Heart left ventricle (tissue), 13 donors: ENCODE measurements at regions not wholly inside any gene's neighbourhood (a gene's known extent, or its start where the extent isn't known, plus 50 kb on each side); places are given as distances from the start of the nearest gene placed in this dataset.
"Not testable (repeated sequence)": the region's sequence is repeated elsewhere in the genome, so short reads cannot be mapped to it uniquely, and the experiment has no call there.

ENCODE experiments used
- POLR2A ChIP-seq, 2 donors: fragments of 450-650 bp; IDR thresholded peaks; one replicate each; pipeline ENCODE4 v1.6.1; 2017; ENCODE audit warnings: antibody characterized with exemption in 2 of 2, mild to moderate bottlenecking in 2 of 2, moderate library complexity in 2 of 2
- TF ChIP-seq, protein P1 (sequence below), 12 donors: fragments of 200-600 bp; sonication (generic) in 4 of 12; IDR thresholded peaks; one replicate each; pipeline versions ENCODE4 v1.5.0 to v1.8.0; 2018 to 2022; ENCODE audit warnings: antibody characterized with exemption in 12 of 12, mild to moderate bottlenecking in 5 of 12
- donor health status: ischemic (EF 13 %, LVEDD 7.1; RV severe dilation, severe dysfunction).
- donor health status: DM: no; HTN: yes; CAD: no.
- donor health status: DM: no; HTN: no; CAD: no.
- donor health status: ischemic (EF 25% LVEDD 6.9; RV normal size, moderate dysfunction).
- donor health status: ischemic (EF 25% LVEDD 5.7; RV mildly dilated, moderate dysfunction).
- donor health status: ischemic (EF 35%, LVEDD 5.7; RV mildly dilated, moderate dysfunction).
- donor health status: nonischemic (EF 11% LVEDD 7.7; RV severe dilation, severe dysfunction).
- donor health status: DM: yes; HTN: yes; CAD: no.
- donor health status: PGD.
- donor health status: ischemic (EF 29% LVEDD 5.4; RV normal size, mild dysfunction).
- donor health status: nonischemic (EF 23%, LVEDD 6.1; RV moderate dilation, normal function).

DNA sequence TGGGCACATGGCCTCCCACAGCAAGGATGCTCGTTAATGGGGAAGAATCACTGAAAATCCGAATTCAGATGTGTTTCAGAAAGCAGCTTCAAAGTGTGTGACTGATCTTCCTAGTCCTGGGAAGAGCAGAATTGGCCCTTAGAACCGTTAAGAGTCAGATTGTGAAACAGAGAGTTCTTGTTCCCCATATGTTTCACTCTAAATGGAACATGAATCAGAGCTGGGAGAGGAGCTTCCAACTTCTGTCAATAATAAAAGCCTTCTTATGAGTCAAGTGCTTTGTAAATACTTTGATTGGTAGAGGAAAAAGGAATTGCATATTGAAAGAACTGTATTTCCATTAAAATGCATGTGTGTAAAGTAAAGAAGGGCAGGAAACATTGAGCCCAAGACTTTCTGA lies 256.1 kb upstream of the PLGLB1 start:
- TF ChIP-seq, protein P1, sequence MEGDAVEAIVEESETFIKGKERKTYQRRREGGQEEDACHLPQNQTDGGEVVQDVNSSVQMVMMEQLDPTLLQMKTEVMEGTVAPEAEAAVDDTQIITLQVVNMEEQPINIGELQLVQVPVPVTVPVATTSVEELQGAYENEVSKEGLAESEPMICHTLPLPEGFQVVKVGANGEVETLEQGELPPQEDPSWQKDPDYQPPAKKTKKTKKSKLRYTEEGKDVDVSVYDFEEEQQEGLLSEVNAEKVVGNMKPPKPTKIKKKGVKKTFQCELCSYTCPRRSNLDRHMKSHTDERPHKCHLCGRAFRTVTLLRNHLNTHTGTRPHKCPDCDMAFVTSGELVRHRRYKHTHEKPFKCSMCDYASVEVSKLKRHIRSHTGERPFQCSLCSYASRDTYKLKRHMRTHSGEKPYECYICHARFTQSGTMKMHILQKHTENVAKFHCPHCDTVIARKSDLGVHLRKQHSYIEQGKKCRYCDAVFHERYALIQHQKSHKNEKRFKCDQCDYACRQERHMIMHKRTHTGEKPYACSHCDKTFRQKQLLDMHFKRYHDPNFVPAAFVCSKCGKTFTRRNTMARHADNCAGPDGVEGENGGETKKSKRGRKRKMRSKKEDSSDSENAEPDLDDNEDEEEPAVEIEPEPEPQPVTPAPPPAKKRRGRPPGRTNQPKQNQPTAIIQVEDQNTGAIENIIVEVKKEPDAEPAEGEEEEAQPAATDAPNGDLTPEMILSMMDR (IDR thresholded peaks at IDR 0.05), result not testable (repeated sequence)
- not testable (repeated sequence) for TF ChIP-seq POLR2A (IDR thresholded peaks at IDR 0.05)
